ENCODE measurements at regions not wholly inside any gene's neighbourhood (a gene's known extent, or its start where the extent isn't known, plus 50 kb on each side); places are given as distances from the start of the nearest gene placed in this dataset.

GRCh38 chr14:51525739-51526138 lies 126.0 kb upstream of the FRMD6 start:
- in situ Hi-C loops (cut with MboI; ENCODE audit: low sequenced_read_pairs in 4 of 4), result no loop called here
- no peak for ATAC-seq
- DNase-seq, result no peak
- TF ChIP-seq POLR2A (IDR thresholded peaks at IDR 0.05), result no peak
- TF ChIP-seq CTCF (IDR thresholded peaks at IDR 0.05 in 4 of 5, conservative IDR thresholded peaks at IDR 0.05 in 1 of 5), result no peak
- no peak overlapping the region for H3K4me3 ChIP-seq
- H3K4me1 ChIP-seq, result no peaks in the 10 kb centered on the region
- H3K27ac ChIP-seq, result no peak overlapping the region
- no peaks in the 10 kb centered on the region for H3K27me3 ChIP-seq
- no peaks in the 10 kb centered on the region for H3K36me3 ChIP-seq
- intact Hi-C loops (cut with DNase I; ENCODE audit: low total_unique reads), result no loop called here
- H3K9me3 ChIP-seq, result no peaks in the 10 kb centered on the region

GRCh38 chr14:51527073-51527472 lies 124.6 kb upstream of the FRMD6 start:
- TF ChIP-seq POLR2A (IDR thresholded peaks at IDR 0.05), result no peak
- no peak for TF ChIP-seq CTCF (IDR thresholded peaks at IDR 0.05 in 4 of 5, conservative IDR thresholded peaks at IDR 0.05 in 1 of 5)
- no peaks in the 10 kb centered on the region for H3K27me3 ChIP-seq
- intact Hi-C loops (cut with DNase I; ENCODE audit: low total_unique reads), result no loop called here

DNA sequence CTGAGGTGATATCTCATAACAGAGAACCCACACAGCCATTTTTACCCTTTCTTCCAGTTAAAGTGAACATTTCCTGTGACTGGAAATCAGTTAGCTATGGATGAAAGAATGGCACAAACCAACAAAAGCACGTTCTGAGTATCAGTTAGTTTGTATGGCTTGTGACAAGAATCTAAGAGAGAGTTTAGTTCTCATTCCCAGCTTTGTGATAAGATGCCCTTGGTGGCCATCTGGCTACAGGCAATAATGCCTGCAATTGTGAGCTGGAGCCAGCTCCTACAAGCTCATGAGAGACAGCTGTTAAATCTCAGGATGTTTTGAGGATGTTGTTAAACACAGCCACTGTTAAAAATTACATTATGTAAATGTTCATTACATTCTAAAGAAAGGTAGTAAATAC lies 122.0 kb upstream of the FRMD6 start:
- Histone ChIP-seq H3K4me1 (peaks cover 0 to 3% of the 10 kb centered on the region in 2 donors), H3K27ac (no peak overlapping the region), H3K27me3 (no peaks in the 10 kb centered on the region), H3K36me3 (no peaks in the 10 kb centered on the region), H3K4me3 (no peak overlapping the region), H3K9me3 (no peaks in the 10 kb centered on the region)
- intact Hi-C loops (cut with DNase I; ENCODE audit: low total_unique reads), result no loop called here
- DNase-seq (no peak), ATAC-seq (no peak)
- in situ Hi-C loops (cut with MboI; ENCODE audit: low sequenced_read_pairs in 4 of 4), result no loop called here
- TF ChIP-seq CTCF (IDR thresholded peaks at IDR 0.05 in 4 of 5, conservative IDR thresholded peaks at IDR 0.05 in 1 of 5) (no peak), POLR2A (IDR thresholded peaks at IDR 0.05) (no peak)

More at GRCh38 chr14:51527073-51527472, 124.6 kb upstream of the FRMD6 start:
- in situ Hi-C loops (cut with MboI; ENCODE audit: low sequenced_read_pairs in 4 of 4), result no loop called here
- Histone ChIP-seq H3K36me3 (no peaks in the 10 kb centered on the region), H3K4me1 (no peaks in the 10 kb centered on the region), H3K27ac (no peak overlapping the region), H3K4me3 (no peak overlapping the region), H3K9me3 (no peaks in the 10 kb centered on the region)
- DNase-seq, result no peak
- ATAC-seq, result no peak

DNA sequence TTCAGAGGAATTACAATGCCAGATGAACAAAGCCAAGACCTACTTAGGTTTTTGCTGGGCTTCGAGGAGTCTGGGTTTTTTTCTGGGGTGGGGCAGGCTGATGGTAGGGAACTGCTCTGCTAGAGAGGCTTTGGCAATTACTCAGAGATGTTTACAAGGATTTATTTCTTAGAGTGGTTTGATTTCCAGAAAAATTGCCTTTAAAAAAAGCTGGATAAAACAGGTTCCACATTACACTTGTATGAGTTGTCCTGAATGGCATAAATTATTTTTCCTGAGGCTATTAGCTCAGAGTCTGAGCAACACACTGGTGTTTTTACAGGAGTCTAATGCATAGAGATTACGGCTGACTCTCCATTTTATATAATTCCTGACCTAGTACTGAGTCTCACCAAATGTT lies 118.5 kb upstream of the FRMD6 start:
- H3K4me3 ChIP-seq, result no peak overlapping the region
- H3K27me3 ChIP-seq, result no peaks in the 10 kb centered on the region
- no peak overlapping the region for H3K27ac ChIP-seq
- TF ChIP-seq POLR2A (IDR thresholded peaks at IDR 0.05), result no peak
- TF ChIP-seq CTCF (IDR thresholded peaks at IDR 0.05 in 4 of 5, conservative IDR thresholded peaks at IDR 0.05 in 1 of 5), result no peak
- no peak for DNase-seq
- H3K4me1 ChIP-seq, result peaks cover 0 to 5% of the 10 kb centered on the region in 2 donors
- H3K36me3 ChIP-seq, result no peaks in the 10 kb centered on the region
- no peak for ATAC-seq
- intact Hi-C loops (cut with DNase I; ENCODE audit: low total_unique reads) (no loop called here), in situ Hi-C loops (cut with MboI; ENCODE audit: low sequenced_read_pairs in 4 of 4) (no loop called here)
- H3K9me3 ChIP-seq, result no peaks in the 10 kb centered on the region

- DNase-seq, result no peak
- H3K27me3 ChIP-seq, result no peaks in the 10 kb centered on the region
- TF ChIP-seq POLR2A (IDR thresholded peaks at IDR 0.05) (no peak), CTCF (IDR thresholded peaks at IDR 0.05 in 4 of 5, conservative IDR thresholded peaks at IDR 0.05 in 1 of 5) (no peak)
- H3K27ac ChIP-seq, result no peak overlapping the region
- no peak overlapping the region for H3K4me3 ChIP-seq
- no peaks in the 10 kb centered on the region for H3K9me3 ChIP-seq
- intact Hi-C loops (cut with DNase I; ENCODE audit: low total_unique reads) (no loop called here), in situ Hi-C loops (cut with MboI; ENCODE audit: low sequenced_read_pairs in 4 of 4) (no loop called here)
- peaks cover 0 to 5% of the 10 kb centered on the region in 2 donors for H3K4me1 ChIP-seq
- H3K36me3 ChIP-seq, result no peaks in the 10 kb centered on the region
- ATAC-seq, result no peak
Observed at GRCh38 chr14:51533872-51534553, 117.7 kb upstream of the FRMD6 start.

Data from gastrocnemius medialis (tissue), 4 donors.